ENCODE measurements at regions not wholly inside any gene's neighbourhood (a gene's known extent, or its start where the extent isn't known, plus 50 kb on each side); places are given as distances from the start of the nearest gene placed in this dataset.

GRCh38 chr9:26406676-26407075 lies 485.9 kb downstream of the CAAP1 start:
- no peaks in the 10 kb centered on the region for H3K4me1 Mint-ChIP-seq (ENCODE audit: low read depth in 2 of 2)
- no peaks in the 10 kb centered on the region for H3K36me3 Mint-ChIP-seq (ENCODE audit: insufficient read depth)
- no peak overlapping the region for H3K27ac Mint-ChIP-seq
- peaks cover 13 to 34% of the 10 kb centered on the region in 2 donors for H3K9me3 Mint-ChIP-seq
- no peak overlapping the region for H3K4me3 Mint-ChIP-seq
- ATAC-seq (replicated peaks) (no peak), DNase-seq (no peak)
- H3K27me3 Mint-ChIP-seq = no peaks in the 10 kb centered on the region

GRCh38 chr9:26399556-26399955 lies 493.0 kb downstream of the CAAP1 start:
- Mint-ChIP-seq H3K9me3 (peaks cover 14 to 17% of the 10 kb centered on the region in 2 donors), H3K4me1 (ENCODE audit: low read depth in 2 of 2) (no peaks in the 10 kb centered on the region), H3K4me3 (no peak overlapping the region), H3K27me3 (no peaks in the 10 kb centered on the region), H3K27ac (no peak overlapping the region), H3K36me3 (ENCODE audit: insufficient read depth) (no peaks in the 10 kb centered on the region)
- ATAC-seq (replicated peaks) (no peak), DNase-seq (no peak)

GRCh38 chr9:26394025-26394424 lies 498.6 kb downstream of the CAAP1 start:
- Mint-ChIP-seq H3K4me1 (ENCODE audit: low read depth in 2 of 2) (no peaks in the 10 kb centered on the region), H3K36me3 (ENCODE audit: insufficient read depth) (no peaks in the 10 kb centered on the region), H3K27me3 (no peaks in the 10 kb centered on the region)

GRCh38 chr9:26392639-26393038 lies 500.0 kb downstream of the CAAP1 start:
- H3K4me3 Mint-ChIP-seq = no peak overlapping the region
- H3K9me3 Mint-ChIP-seq = peaks cover 21 to 32% of the 10 kb centered on the region in 2 donors
- H3K27me3 Mint-ChIP-seq = no peaks in the 10 kb centered on the region
- no peaks in the 10 kb centered on the region for H3K36me3 Mint-ChIP-seq (ENCODE audit: insufficient read depth)
- DNase-seq (no peak), ATAC-seq (replicated peaks) (no peak)
- no peaks in the 10 kb centered on the region for H3K4me1 Mint-ChIP-seq (ENCODE audit: low read depth in 2 of 2)
- H3K27ac Mint-ChIP-seq = no peak overlapping the region

More at GRCh38 chr9:26394025-26394424, 498.6 kb downstream of the CAAP1 start:
- no peak for DNase-seq
- no peak overlapping the region for H3K4me3 Mint-ChIP-seq
- H3K9me3 Mint-ChIP-seq = peaks cover 23 to 32% of the 10 kb centered on the region in 2 donors
- no peak for ATAC-seq (replicated peaks)
- no peak overlapping the region for H3K27ac Mint-ChIP-seq

GRCh38 chr9:26391036-26391435 lies 501.6 kb downstream of the CAAP1 start:
- Mint-ChIP-seq H3K27me3 (no peaks in the 10 kb centered on the region), H3K36me3 (ENCODE audit: insufficient read depth) (no peaks in the 10 kb centered on the region), H3K9me3 (peaks cover 20 to 30% of the 10 kb centered on the region in 2 donors), H3K4me1 (ENCODE audit: low read depth in 2 of 2) (no peaks in the 10 kb centered on the region), H3K4me3 (no peak overlapping the region), H3K27ac (no peak overlapping the region)
- ATAC-seq (replicated peaks) (no peak), DNase-seq (no peak)

- Mint-ChIP-seq H3K36me3 (ENCODE audit: insufficient read depth) (no peaks in the 10 kb centered on the region), H3K9me3 (peaks cover 7 to 11% of the 10 kb centered on the region in 2 donors), H3K27me3 (no peaks in the 10 kb centered on the region), H3K4me1 (ENCODE audit: low read depth in 2 of 2) (no peaks in the 10 kb centered on the region), H3K4me3 (no peak overlapping the region), H3K27ac (no peak overlapping the region)
- DNase-seq = no peak
- no peak for ATAC-seq (replicated peaks)
Measured at GRCh38 chr9:26375448-26375847, 517.2 kb downstream of the CAAP1 start.

- H3K4me1 Mint-ChIP-seq (ENCODE audit: low read depth in 2 of 2) = no peaks in the 10 kb centered on the region
- H3K27me3 Mint-ChIP-seq = no peaks in the 10 kb centered on the region
- no peak overlapping the region for H3K27ac Mint-ChIP-seq
- H3K9me3 Mint-ChIP-seq = peaks cover 7 to 11% of the 10 kb centered on the region in 2 donors
- H3K36me3 Mint-ChIP-seq (ENCODE audit: insufficient read depth) = no peaks in the 10 kb centered on the region
- ATAC-seq (replicated peaks) (no peak), DNase-seq (no peak)
- H3K4me3 Mint-ChIP-seq = no peak overlapping the region
Measured at GRCh38 chr9:26373616-26374015, 519.0 kb downstream of the CAAP1 start.

GRCh38 chr9:26371236-26371635 lies 521.4 kb downstream of the CAAP1 start:
- Mint-ChIP-seq H3K27ac (no peak overlapping the region), H3K27me3 (no peaks in the 10 kb centered on the region), H3K9me3 (peaks cover 7 to 14% of the 10 kb centered on the region in 2 donors), H3K36me3 (ENCODE audit: insufficient read depth) (no peaks in the 10 kb centered on the region), H3K4me1 (ENCODE audit: low read depth in 2 of 2) (no peaks in the 10 kb centered on the region), H3K4me3 (no peak overlapping the region)
- DNase-seq = no peak
- ATAC-seq (replicated peaks) = no peak

GRCh38 chr9:26369093-26369492 lies 523.5 kb downstream of the CAAP1 start:
- Mint-ChIP-seq H3K27ac (no peak overlapping the region), H3K36me3 (ENCODE audit: insufficient read depth) (no peaks in the 10 kb centered on the region), H3K27me3 (no peaks in the 10 kb centered on the region), H3K4me1 (ENCODE audit: low read depth in 2 of 2) (no peaks in the 10 kb centered on the region), H3K4me3 (no peak overlapping the region), H3K9me3 (peaks cover 8 to 14% of the 10 kb centered on the region in 2 donors)
- DNase-seq = no peak
- ATAC-seq (replicated peaks) = no peak

GRCh38 chr9:26368241-26368640 lies 524.4 kb downstream of the CAAP1 start:
- H3K27ac Mint-ChIP-seq = no peak overlapping the region
- no peaks in the 10 kb centered on the region for H3K4me1 Mint-ChIP-seq (ENCODE audit: low read depth in 2 of 2)
- H3K4me3 Mint-ChIP-seq = no peak overlapping the region
- ATAC-seq (replicated peaks) (no peak), DNase-seq (no peak)
- peaks cover 8 to 14% of the 10 kb centered on the region in 2 donors for H3K9me3 Mint-ChIP-seq
- H3K36me3 Mint-ChIP-seq (ENCODE audit: insufficient read depth) = no peaks in the 10 kb centered on the region
- H3K27me3 Mint-ChIP-seq = no peaks in the 10 kb centered on the region

GRCh38 chr9:26361010-26361409 lies 531.6 kb downstream of the CAAP1 start:
- ATAC-seq (replicated peaks) (no peak), DNase-seq (no peak)
- no peak overlapping the region for H3K4me3 Mint-ChIP-seq
- no peaks in the 10 kb centered on the region for H3K4me1 Mint-ChIP-seq (ENCODE audit: low read depth in 2 of 2)
- no peaks in the 10 kb centered on the region for H3K36me3 Mint-ChIP-seq (ENCODE audit: insufficient read depth)
- no peak overlapping the region for H3K27ac Mint-ChIP-seq
- H3K27me3 Mint-ChIP-seq = no peaks in the 10 kb centered on the region
- peaks cover 13 to 19% of the 10 kb centered on the region in 2 donors for H3K9me3 Mint-ChIP-seq

- H3K4me3 Mint-ChIP-seq = no peak overlapping the region
- no peak for DNase-seq
- no peak for ATAC-seq (replicated peaks)
- no peak overlapping the region for H3K27ac Mint-ChIP-seq
- H3K27me3 Mint-ChIP-seq = no peaks in the 10 kb centered on the region
- H3K36me3 Mint-ChIP-seq (ENCODE audit: insufficient read depth) = no peaks in the 10 kb centered on the region
- H3K4me1 Mint-ChIP-seq (ENCODE audit: low read depth in 2 of 2) = no peaks in the 10 kb centered on the region
- H3K9me3 Mint-ChIP-seq = peaks cover 9 to 11% of the 10 kb centered on the region in 2 donors
Measured at GRCh38 chr9:26358836-26359235, 533.8 kb downstream of the CAAP1 start.

- H3K4me3 Mint-ChIP-seq = no peak overlapping the region
- ATAC-seq (replicated peaks) = no peak
- H3K36me3 Mint-ChIP-seq (ENCODE audit: insufficient read depth) = no peaks in the 10 kb centered on the region
- no peak for DNase-seq
- H3K4me1 Mint-ChIP-seq (ENCODE audit: low read depth in 2 of 2) = no peaks in the 10 kb centered on the region
- peaks cover 11% of the 10 kb centered on the region in 2 donors for H3K9me3 Mint-ChIP-seq
- H3K27ac Mint-ChIP-seq = no peak overlapping the region
- no peaks in the 10 kb centered on the region for H3K27me3 Mint-ChIP-seq
Measured at GRCh38 chr9:26357803-26358344, 534.7 kb downstream of the CAAP1 start.

GRCh38 chr9:26356491-26356890 lies 536.1 kb downstream of the CAAP1 start:
- Mint-ChIP-seq H3K27me3 (no peaks in the 10 kb centered on the region), H3K27ac (no peak overlapping the region), H3K4me3 (no peak overlapping the region), H3K4me1 (ENCODE audit: low read depth in 2 of 2) (no peaks in the 10 kb centered on the region), H3K9me3 (peaks cover 14 to 21% of the 10 kb centered on the region in 2 donors), H3K36me3 (ENCODE audit: insufficient read depth) (no peaks in the 10 kb centered on the region)
- ATAC-seq (replicated peaks) = no peak
- DNase-seq = no peak

Data from effector memory CD8-positive, alpha-beta T cell (primary cell).